ENCODE measurements at regions not wholly inside any gene's neighbourhood (a gene's known extent, or its start where the extent isn't known, plus 50 kb on each side); places are given as distances from the start of the nearest gene placed in this dataset.

DNA sequence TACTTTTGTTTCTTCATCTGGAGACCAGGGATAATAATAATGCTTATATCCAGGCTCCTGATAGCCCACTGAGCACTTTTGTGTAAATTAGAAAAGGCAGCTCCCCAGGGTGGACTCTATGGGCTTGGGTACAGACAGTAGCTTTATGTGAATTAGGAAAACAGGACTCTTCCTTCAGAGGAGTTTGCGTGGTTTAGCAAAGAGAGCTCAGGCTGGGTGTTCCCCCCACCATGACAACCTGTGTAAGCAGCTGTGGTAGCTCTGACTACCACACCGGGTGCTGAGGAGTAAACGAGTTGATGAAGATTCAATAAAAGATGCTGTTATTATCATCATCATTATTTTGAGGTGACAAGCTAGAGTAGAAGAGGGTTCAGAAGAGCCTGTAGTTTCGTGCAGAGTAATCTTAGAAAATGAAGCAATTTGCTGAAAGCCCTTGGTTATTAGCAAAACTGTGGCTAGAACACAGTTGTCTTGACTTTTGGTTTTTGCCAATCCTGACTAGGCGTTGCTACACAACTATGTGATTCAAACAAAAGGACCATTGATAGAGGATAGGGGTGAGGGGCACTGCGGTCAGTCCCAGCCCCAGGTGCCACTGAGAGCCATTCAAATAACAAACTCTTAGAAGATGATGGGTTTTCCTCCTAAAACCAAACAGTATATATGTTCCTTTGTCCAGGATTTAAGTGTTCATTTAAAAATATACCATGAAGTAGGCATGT is 60.6 kb upstream of the LIMCH1 start:
- Histone ChIP-seq H3K4me1 (ENCODE audit: control insufficient read depth, insufficient read depth, low read length) (no peaks in the 10 kb centered on the region), H3K4me2 (ENCODE audit: control insufficient read depth, insufficient read depth) (no peak overlapping the region), H3K9ac (ENCODE audit: control insufficient read depth, insufficient read depth, low read length) (no peak overlapping the region), H4K20me1 (ENCODE audit: control insufficient read depth, insufficient read depth) (no peaks in the 10 kb centered on the region), H3K4me3 (no peak overlapping the region), H3K79me2 (ENCODE audit: control insufficient read depth, insufficient read depth, low read length) (no peaks in the 10 kb centered on the region), H2AFZ (ENCODE audit: control insufficient read depth, low read depth, low read length) (no peak overlapping the region), H3K27me3 (replicated peaks in 1 of 2; ENCODE audit: control insufficient read depth in 2 of 2, insufficient read depth in 2 of 2, low read length in 1 of 2) (peaks cover 0 to 2% of the 10 kb centered on the region in 2 experiments; a peak in 2 of 4 replicates), H3K9me3 (replicated peaks; ENCODE audit: control insufficient read depth, insufficient read depth, low read length) (no peaks in the 10 kb centered on the region), H3K27ac (ENCODE audit: control insufficient read depth, insufficient read depth) (no peak overlapping the region), H3K36me3 (ENCODE audit: control insufficient read depth in 2 of 2, insufficient read depth in 2 of 2, low read length in 1 of 2) (no peaks in the 10 kb centered on the region)
- whole genome bisulfite sequencing (ENCODE audit: insufficient coverage, insufficient replicate concordance, low lambda C conversion rate, missing lambda C conversion rate) = 2% methylated on average over 6 of the region's 6 CpGs
- FAIRE-seq (no peak), DNase-seq (ENCODE audit: low read depth, low spot score) (no peak), ATAC-seq (no peak)
- RAD21 ChIA-PET (ENCODE audit: unreplicated experiment) = no interaction called here
- intact Hi-C loops (cut with micrococcal nuclease; ENCODE audit: unreplicated experiment) = no loop called here
- in situ Hi-C loops (cut with MboI) = no loop called here
- CTCF ChIA-PET = no interaction called here
- BruUV-seq (replicated peaks) = no TSS peak
- TF ChIP-seq ASH2L (IDR thresholded peaks at IDR 0.05; ENCODE audit: borderline replicate concordance, low read depth) (no peak), BRCA1 (IDR thresholded peaks at IDR 0.05; ENCODE audit: low read depth, low read length) (no peak), NR2F1 (conservative IDR thresholded peaks at IDR 0.05) (no peak), CBX3 (IDR thresholded peaks at IDR 0.05; ENCODE audit: borderline replicate concordance, low read depth) (no peak), RCOR1 (conservative IDR thresholded peaks at IDR 0.05; ENCODE audit: low read depth, low read length) (no peak), PML (IDR thresholded peaks at IDR 0.05; ENCODE audit: low read length) (no peak), YBX1 (IDR thresholded peaks at IDR 0.05) (no peak), NFYA (IDR thresholded peaks at IDR 0.05; ENCODE audit: borderline replicate concordance, low read depth, low read length) (no peak), BMI1 (IDR thresholded peaks at IDR 0.05; ENCODE audit: borderline replicate concordance) (no peak)
- TF ChIP-seq, protein P1, sequence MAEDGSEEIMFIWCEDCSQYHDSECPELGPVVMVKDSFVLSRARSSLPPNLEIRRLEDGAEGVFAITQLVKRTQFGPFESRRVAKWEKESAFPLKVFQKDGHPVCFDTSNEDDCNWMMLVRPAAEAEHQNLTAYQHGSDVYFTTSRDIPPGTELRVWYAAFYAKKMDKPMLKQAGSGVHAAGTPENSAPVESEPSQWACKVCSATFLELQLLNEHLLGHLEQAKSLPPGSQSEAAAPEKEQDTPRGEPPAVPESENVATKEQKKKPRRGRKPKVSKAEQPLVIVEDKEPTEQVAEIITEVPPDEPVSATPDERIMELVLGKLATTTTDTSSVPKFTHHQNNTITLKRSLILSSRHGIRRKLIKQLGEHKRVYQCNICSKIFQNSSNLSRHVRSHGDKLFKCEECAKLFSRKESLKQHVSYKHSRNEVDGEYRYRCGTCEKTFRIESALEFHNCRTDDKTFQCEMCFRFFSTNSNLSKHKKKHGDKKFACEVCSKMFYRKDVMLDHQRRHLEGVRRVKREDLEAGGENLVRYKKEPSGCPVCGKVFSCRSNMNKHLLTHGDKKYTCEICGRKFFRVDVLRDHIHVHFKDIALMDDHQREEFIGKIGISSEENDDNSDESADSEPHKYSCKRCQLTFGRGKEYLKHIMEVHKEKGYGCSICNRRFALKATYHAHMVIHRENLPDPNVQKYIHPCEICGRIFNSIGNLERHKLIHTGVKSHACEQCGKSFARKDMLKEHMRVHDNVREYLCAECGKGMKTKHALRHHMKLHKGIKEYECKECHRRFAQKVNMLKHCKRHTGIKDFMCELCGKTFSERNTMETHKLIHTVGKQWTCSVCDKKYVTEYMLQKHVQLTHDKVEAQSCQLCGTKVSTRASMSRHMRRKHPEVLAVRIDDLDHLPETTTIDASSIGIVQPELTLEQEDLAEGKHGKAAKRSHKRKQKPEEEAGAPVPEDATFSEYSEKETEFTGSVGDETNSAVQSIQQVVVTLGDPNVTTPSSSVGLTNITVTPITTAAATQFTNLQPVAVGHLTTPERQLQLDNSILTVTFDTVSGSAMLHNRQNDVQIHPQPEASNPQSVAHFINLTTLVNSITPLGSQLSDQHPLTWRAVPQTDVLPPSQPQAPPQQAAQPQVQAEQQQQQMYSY (CRISPR knock-in tag; IDR thresholded peaks at IDR 0.05) = no peak
- TF ChIP-seq, protein P2, sequence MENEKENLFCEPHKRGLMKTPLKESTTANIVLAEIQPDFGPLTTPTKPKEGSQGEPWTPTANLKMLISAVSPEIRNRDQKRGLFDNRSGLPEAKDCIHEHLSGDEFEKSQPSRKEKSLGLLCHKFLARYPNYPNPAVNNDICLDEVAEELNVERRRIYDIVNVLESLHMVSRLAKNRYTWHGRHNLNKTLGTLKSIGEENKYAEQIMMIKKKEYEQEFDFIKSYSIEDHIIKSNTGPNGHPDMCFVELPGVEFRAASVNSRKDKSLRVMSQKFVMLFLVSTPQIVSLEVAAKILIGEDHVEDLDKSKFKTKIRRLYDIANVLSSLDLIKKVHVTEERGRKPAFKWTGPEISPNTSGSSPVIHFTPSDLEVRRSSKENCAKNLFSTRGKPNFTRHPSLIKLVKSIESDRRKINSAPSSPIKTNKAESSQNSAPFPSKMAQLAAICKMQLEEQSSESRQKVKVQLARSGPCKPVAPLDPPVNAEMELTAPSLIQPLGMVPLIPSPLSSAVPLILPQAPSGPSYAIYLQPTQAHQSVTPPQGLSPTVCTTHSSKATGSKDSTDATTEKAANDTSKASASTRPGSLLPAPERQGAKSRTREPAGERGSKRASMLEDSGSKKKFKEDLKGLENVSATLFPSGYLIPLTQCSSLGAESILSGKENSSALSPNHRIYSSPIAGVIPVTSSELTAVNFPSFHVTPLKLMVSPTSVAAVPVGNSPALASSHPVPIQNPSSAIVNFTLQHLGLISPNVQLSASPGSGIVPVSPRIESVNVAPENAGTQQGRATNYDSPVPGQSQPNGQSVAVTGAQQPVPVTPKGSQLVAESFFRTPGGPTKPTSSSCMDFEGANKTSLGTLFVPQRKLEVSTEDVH (IDR thresholded peaks at IDR 0.05; ENCODE audit: low read depth, partially characterized antibody) = no peak
- POLR2A ChIA-PET = no interaction called here
- SMC1A ChIA-PET (ENCODE audit: uncharacterized antibody, unreplicated experiment) = interaction anchor here (0.7 kb wide), 1 partner anchor 69 kb away, joined by 3 read pairs; no protein-coding TSS in a partner anchor
